SJCRH30 (cell line): ENCODE measurements at regions not wholly inside any gene's neighbourhood (a gene's known extent, or its start where the extent isn't known, plus 50 kb on each side); places are given as distances from the start of the nearest gene placed in this dataset.
"Not testable (repeated sequence)": the region's sequence is repeated elsewhere in the genome, so short reads cannot be mapped to it uniquely, and the experiment has no call there.

ENCODE experiments used
- DNase-seq, 2 experiments: peaks; one replicate each; pipeline ENCODE4 v3.0.0-alpha.2; 2015 to 2020
- H3K27ac ChIP-seq: fragments of 250-450 bp; sonication (Bioruptor Pico); 2 replicates; pipeline ENCODE4 v1.5.1; 2020; ENCODE audit warnings: mild to moderate bottlenecking, moderate library complexity
- H3K27me3 ChIP-seq: fragments of 250-450 bp; sonication (Bioruptor Pico); 2 replicates; pipeline ENCODE4 v1.5.1; 2020; ENCODE audit warnings: mild to moderate bottlenecking, moderate library complexity
- H3K36me3 ChIP-seq: fragments of 250-450 bp; sonication (Bioruptor Pico); 2 replicates; pipeline ENCODE4 v1.5.1; 2020; ENCODE audit warnings: mild to moderate bottlenecking, moderate library complexity
- H3K4me1 ChIP-seq: fragments of 250-450 bp; sonication (Bioruptor Pico); 2 replicates; pipeline ENCODE4 v1.5.1; 2020; ENCODE audit warnings: mild to moderate bottlenecking, moderate library complexity
- H3K4me3 ChIP-seq: fragments of 250-450 bp; sonication (Bioruptor Pico); 2 replicates; pipeline ENCODE4 v1.5.1; 2020; ENCODE audit warnings: mild to moderate bottlenecking, moderate library complexity
- H3K9me3 ChIP-seq: fragments of 250-450 bp; sonication (Bioruptor Pico); replicated peaks from 2 replicates; pipeline ENCODE4 v1.5.1; 2020; ENCODE audit warnings: mild to moderate bottlenecking, moderate library complexity

DNA sequence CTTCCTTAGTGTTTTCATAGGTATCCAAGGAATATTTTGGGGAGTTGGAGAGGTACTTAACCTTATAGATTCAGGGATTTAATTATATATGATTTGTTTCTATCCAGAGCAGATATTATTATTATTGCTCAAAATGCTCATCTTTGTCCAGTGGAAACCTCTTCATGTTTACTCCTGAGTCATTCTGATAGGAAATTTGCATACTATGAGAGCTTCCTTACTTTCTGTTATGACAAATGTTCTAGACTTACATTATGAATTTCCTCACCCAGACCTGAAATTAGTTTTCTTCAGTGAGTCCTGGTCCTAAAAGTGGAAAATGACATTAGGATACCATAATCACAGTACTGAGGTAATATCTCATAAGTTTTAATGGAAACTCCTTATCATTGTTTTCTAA is 57.5 kb upstream of the PLPPR5 start:
- Histone ChIP-seq H3K27me3 (no peaks in the 10 kb centered on the region), H3K4me3 (no peak overlapping the region), H3K27ac (no peak overlapping the region), H3K4me1 (no peaks in the 10 kb centered on the region), H3K36me3 (no peaks in the 10 kb centered on the region), H3K9me3 (no peaks in the 10 kb centered on the region)
- no peak for DNase-seq

DNA sequence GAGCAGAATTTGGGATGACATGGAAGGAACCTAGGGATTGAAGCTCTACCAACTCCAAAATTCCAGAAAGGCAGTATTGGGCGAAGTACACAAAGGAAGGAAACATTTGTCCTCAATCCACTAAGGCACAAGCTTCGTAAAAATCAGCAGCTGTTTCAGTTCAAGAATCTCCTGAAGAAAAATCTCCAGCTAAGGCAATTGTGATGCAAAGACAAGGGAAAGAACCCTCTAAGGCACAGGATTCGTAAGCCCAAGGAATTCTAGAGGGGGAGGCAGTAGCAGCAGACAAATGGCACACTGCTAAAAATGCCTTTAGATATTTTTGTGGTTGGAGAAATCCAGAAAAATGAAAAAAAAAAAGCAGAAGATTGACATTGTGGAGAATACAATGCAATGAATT is 64.5 kb upstream of the PLPPR5 start:
- no peaks in the 10 kb centered on the region for H3K4me1 ChIP-seq
- H3K36me3 ChIP-seq, result no peaks in the 10 kb centered on the region
- DNase-seq, result no peak
- no peaks in the 10 kb centered on the region for H3K9me3 ChIP-seq
- H3K4me3 ChIP-seq, result no peak overlapping the region
- H3K27ac ChIP-seq, result no peak overlapping the region
- H3K27me3 ChIP-seq, result no peaks in the 10 kb centered on the region

DNA sequence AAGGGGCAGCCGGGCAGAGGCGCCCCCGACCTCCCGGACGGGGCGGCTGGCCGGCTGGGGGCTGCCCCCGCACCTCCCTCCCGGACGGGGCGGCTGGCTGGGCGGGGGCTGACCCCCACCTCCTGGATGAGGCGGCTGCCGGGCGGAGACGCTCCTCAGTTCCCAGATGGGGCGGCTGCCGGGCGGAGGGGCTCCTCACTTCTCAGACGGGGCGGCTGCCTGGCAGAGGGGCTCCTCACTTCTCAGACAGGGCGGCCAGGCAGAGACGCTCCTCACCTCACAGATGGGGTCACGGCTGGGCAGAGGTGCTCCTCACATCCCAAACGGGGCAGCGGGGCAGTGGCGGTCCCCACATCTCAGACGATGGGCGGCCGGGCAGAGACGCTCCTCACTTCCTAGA is 73.9 kb upstream of the PLPPR5 start:
- DNase-seq, H3K27ac ChIP-seq, H3K27me3 ChIP-seq, H3K4me3 ChIP-seq, H3K9me3 ChIP-seq, H3K36me3 ChIP-seq: not testable (repeated sequence)
- peaks cover 18% of the 10 kb centered on the region for H3K4me1 ChIP-seq

DNA sequence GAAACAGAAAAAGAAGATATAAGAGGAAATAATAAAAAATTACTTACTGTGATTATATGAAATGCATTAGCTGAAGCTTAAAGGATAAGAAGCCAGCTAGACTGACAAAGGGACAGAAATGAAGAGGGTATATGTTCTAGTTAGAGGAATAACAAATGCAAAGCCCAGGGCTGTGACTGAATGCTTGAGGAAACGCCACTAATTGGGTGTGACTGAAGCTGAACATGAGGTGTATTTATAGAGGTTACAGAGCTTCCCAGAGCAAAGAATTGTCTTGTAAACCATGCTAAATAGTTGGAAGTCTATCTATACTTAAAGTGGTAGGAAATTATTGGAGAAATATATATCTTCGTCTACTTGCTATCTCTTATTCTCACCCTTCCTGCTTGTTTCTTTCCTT is 77.7 kb upstream of the PLPPR5 start:
- Histone ChIP-seq H3K4me1 (peaks cover 18% of the 10 kb centered on the region), H3K9me3 (0 out of 2 replicates have a peak, but pooled peaks cover 2% of the 10 kb centered on the region), H3K4me3 (no peak overlapping the region), H3K36me3 (no peaks in the 10 kb centered on the region), H3K27me3 (no peaks in the 10 kb centered on the region), H3K27ac (peak overlapping the region; percentile 23; the same call in 1 of the 2 replicates)
- peak; percentile 19 to 52 for DNase-seq

DNA sequence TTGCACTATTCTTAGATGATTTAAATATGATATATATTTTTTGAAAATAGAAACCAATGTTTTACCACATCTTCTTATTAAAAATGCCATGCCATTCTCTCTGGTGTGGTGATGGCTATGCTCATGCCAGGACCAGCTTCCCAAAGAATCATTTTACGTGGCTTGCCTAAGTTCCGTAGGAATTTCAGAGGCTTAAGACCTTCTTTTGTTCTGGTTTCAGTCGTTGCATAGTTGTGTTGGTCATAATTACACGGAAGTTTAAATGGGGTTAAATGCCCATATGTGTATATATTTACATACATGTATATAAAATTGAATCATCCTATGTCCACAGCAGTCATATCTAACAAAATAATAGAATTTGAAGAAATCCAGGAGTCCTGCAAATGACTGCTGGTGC is 78.7 kb upstream of the PLPPR5 start:
- Histone ChIP-seq H3K9me3 (no peaks in the 10 kb centered on the region), H3K27me3 (no peaks in the 10 kb centered on the region), H3K4me3 (no peak overlapping the region), H3K27ac (no peak overlapping the region; the same call in 1 of the 2 replicates), H3K36me3 (no peaks in the 10 kb centered on the region), H3K4me1 (peaks cover 18% of the 10 kb centered on the region)
- DNase-seq, result peak; percentile 11 to 55

DNA sequence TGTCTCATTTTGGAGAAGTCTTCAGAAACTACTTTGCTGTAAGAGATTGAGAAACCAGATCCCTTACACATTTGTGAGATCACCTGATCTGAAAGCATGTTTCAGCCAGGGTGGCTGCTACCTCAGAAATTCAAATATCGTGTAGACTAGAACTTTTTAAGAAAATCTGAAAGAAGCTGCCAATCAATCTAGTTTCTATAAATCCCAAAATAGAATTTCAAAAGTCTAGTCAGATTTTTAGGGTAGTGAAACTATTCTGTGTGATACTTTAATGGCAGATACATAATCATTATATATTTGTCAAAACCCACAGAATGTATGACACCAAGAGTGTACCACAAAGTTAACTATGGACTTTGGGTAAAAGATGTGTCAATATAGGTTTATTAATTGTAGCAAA is 79.9 kb upstream of the PLPPR5 start:
- H3K9me3 ChIP-seq, result no peaks in the 10 kb centered on the region
- H3K36me3 ChIP-seq, result no peaks in the 10 kb centered on the region
- H3K27me3 ChIP-seq, result no peaks in the 10 kb centered on the region
- DNase-seq, result no peak
- H3K4me1 ChIP-seq, result peaks cover 18% of the 10 kb centered on the region
- no peak overlapping the region for H3K27ac ChIP-seq
- no peak overlapping the region for H3K4me3 ChIP-seq

DNA sequence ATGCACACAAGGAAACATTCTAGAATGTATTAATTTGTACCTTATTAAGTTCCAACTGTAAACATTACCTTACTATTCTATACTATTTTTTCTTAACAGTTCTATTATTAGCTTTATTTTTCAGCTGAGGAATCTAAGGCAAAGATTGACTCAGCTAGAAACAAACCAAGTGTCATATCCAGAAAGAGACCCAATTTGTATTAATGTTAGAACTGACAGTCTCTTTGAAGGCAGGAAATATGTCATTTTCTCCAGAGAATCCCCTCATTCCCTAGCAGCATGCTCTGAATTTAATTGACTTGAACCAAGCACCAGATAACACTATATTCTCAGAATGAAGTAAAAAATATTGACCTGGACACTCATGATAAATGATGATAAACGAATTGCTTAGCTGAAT is 81.4 kb upstream of the PLPPR5 start:
- no peak for DNase-seq
- Histone ChIP-seq H3K27ac (no peak overlapping the region), H3K9me3 (no peaks in the 10 kb centered on the region), H3K36me3 (no peaks in the 10 kb centered on the region), H3K4me3 (no peak overlapping the region), H3K27me3 (no peaks in the 10 kb centered on the region), H3K4me1 (peaks cover 18% of the 10 kb centered on the region)

DNA sequence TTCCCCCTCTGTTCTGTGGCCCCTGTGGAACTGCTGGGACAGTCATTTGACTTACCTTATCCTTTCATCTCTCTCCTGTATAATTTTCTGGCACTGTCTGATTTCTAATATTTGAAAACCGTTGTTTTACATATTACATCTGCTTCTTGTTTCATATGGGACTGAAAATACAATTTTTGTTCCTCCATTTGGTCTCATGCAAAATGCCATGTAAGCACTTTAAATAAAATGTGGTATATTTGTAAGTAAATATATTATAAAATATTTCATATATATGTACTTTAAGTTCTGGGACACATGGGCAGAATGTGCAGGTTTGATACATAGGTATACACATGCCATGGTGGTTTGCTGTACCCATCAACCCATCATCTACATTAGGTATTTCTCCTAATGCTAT is 93.9 kb upstream of the PLPPR5 start:
- Histone ChIP-seq H3K36me3 (no peaks in the 10 kb centered on the region), H3K4me1 (no peaks in the 10 kb centered on the region), H3K9me3 (no peaks in the 10 kb centered on the region), H3K4me3 (no peak overlapping the region), H3K27ac (no peak overlapping the region), H3K27me3 (no peaks in the 10 kb centered on the region)
- DNase-seq, result no peak

DNA sequence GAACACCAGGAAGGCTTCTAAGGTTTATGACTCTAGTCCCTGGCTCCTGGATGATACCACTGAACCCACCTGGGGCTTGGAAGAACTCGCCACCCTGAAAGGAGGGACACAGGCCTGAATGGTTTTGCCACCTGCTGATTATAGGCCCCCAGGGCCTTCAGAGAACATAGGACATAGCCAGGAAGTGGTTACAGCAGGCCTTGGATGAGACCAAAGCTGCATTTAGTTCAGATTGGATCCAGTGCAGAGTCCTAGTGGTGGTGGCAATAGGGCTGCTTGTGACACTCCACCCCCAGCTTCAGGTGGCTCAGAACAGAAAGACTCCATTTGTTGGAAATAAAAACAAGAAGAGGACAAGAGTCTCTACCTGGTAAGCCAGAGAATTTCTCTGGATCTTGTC is 101.6 kb upstream of the PLPPR5 start:
- no peak for DNase-seq
- H3K4me1 ChIP-seq, result no peaks in the 10 kb centered on the region
- no peaks in the 10 kb centered on the region for H3K36me3 ChIP-seq
- no peak overlapping the region for H3K4me3 ChIP-seq
- no peak overlapping the region for H3K27ac ChIP-seq
- H3K9me3 ChIP-seq, result no peaks in the 10 kb centered on the region
- H3K27me3 ChIP-seq, result no peaks in the 10 kb centered on the region

DNA sequence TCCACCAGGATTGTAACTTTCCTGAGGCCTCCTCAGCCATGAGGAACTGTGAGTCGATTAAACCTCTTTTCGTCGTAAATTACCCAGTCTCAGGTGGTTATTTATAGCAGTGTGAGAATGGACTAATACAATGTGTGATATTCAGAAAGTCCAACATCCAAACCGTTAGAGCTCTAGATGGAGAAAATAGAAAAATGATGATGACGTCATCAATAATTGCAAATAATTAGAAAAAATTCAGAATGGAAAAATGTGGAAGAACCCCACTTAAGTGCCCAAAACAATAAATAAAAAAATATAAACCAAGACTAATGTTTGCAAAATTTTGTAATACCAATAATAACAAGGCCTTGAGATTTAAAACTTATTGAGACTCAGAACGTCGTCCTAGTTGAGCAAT is 103.0 kb upstream of the PLPPR5 start:
- Histone ChIP-seq H3K4me3 (no peak overlapping the region), H3K4me1 (no peaks in the 10 kb centered on the region), H3K27ac (no peak overlapping the region), H3K27me3 (no peaks in the 10 kb centered on the region), H3K36me3 (no peaks in the 10 kb centered on the region), H3K9me3 (no peaks in the 10 kb centered on the region)
- DNase-seq, result no peak

DNA sequence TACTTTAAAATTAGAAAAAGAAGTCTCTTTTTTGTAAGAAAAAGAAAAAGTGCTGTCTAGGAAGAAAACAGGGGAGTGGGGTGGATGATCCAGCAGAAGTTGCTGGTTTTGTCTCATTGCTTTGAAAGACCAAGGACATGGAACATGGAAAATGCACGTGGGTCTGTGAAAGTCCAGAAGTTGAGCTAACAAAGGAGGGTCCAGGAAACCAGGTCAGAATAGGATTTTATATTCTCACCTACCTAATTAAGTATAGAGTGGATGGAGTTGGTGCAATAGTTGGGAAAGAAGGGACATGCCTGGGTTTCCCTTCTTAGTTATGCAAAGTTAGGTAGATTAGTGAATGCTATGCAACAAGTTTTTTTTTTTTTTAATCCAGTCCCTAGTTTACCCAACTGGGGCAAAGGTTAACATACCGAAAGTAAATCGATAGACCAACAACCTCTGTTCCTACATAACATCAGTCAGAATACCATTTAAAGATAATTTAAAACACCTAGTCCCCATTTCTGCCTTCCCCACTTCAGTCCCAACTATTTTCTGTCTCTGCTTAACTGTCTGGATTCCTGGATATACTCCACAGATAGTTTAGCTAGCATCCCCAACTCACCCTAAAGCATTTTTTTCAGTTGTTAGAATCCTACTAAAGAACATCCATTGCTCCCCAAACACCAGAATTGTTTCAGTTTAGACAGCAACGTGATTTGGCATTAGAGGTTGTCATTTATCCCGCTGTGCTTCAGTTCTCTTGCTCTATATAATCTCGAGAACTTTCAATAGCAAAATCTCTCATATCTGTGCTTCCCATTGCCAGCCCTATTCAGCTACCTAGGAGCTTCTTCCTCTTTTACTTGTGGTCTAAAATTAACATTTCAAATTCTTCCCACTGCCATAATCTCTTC is 105.7 kb upstream of the PLPPR5 start:
- no peaks in the 10 kb centered on the region for H3K9me3 ChIP-seq
- H3K36me3 ChIP-seq, result no peaks in the 10 kb centered on the region
- no peaks in the 10 kb centered on the region for H3K4me1 ChIP-seq
- no peaks in the 10 kb centered on the region for H3K27me3 ChIP-seq
- H3K4me3 ChIP-seq, result no peak overlapping the region
- no peak overlapping the region for H3K27ac ChIP-seq
- no peak for DNase-seq

DNA sequence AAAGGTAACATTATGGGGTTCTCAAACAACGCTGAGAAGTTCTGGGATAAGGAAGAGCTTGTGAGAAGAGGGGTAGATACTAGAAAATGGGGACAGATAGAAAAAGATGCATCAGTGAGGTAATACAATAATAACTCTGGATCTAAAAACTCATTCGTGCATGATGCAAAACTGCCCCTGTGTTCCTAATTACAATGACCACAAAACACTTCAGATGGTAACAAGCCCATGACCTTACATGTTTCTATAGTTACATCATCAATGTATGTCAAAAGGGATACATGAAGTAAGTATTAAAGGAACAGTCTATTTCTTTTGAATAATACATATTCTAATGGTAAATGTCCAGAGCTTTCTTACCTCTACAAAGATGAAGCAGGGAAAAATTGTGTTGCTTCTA is 110.6 kb upstream of the PLPPR5 start:
- H3K4me3 ChIP-seq, result no peak overlapping the region
- no peaks in the 10 kb centered on the region for H3K9me3 ChIP-seq
- H3K4me1 ChIP-seq, result no peaks in the 10 kb centered on the region
- H3K27ac ChIP-seq, result no peak overlapping the region
- no peaks in the 10 kb centered on the region for H3K36me3 ChIP-seq
- no peaks in the 10 kb centered on the region for H3K27me3 ChIP-seq
- DNase-seq, result no peak

DNA sequence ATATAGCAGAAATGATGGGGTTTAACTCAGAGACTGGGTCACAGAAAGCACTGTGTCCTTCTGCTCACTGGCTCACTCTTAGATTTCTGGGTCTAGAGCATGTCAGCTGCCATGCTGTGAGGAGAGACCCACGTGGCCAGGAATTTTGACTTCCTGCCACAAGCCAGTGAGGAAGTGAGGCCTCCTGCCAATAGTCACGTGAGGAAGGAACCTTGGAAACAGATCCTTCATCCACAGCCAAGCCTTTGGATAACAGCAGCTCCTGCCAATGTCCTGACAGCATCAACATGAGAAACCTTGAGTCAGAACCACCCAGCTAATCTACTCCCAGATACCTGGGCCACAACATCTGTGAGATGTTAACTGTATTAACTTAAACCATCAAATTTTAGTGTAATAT is 114.5 kb upstream of the PLPPR5 start:
- Histone ChIP-seq H3K4me1 (no peaks in the 10 kb centered on the region), H3K27me3 (no peaks in the 10 kb centered on the region), H3K36me3 (no peaks in the 10 kb centered on the region), H3K27ac (no peak overlapping the region), H3K9me3 (no peaks in the 10 kb centered on the region), H3K4me3 (no peak overlapping the region)
- DNase-seq, result peak in 1 of 2 experiments; percentile 9

DNA sequence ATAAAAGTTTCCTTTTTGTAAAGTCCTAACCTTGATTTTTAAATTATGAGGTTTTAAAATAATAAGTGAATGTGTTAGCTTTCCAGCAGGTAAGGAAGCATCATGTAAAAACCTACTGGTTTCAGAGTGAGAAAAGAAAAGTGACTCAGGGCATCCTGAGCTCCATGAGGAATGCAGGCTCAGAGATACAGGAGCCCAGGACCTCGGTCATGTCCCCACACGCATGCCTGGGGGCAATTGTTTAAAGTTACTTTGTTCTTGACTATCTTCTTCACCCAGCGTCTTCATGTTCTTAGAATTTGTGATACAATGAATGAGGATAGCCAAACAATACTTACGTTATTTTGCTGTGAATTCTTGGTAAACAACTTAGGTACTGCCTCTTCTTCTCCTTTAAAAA is 117.4 kb upstream of the PLPPR5 start:
- Histone ChIP-seq H3K27ac (no peak overlapping the region), H3K4me1 (no peaks in the 10 kb centered on the region), H3K27me3 (no peaks in the 10 kb centered on the region), H3K9me3 (no peaks in the 10 kb centered on the region), H3K36me3 (no peaks in the 10 kb centered on the region), H3K4me3 (no peak overlapping the region)
- DNase-seq, result no peak

DNA sequence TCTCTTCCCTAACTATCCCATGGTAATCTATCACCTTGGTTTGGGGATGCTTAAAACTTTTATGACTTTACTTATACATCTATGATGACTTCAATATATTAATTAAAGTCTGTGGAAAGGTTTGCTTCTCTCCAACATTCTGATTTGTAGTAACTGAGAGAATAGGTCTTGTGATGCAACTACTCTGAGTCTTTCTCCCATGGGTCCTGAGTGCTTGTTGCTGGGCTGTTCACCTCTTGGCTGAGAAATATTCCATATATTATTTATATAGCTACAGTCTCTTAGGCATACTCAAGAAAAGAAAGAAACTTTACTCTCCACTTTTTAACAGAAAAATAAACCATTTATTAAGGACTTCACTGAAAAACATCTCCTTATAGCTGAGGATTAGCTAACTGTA is 119.3 kb upstream of the PLPPR5 start:
- Histone ChIP-seq H3K27me3 (no peaks in the 10 kb centered on the region), H3K4me1 (no peaks in the 10 kb centered on the region), H3K27ac (no peak overlapping the region), H3K36me3 (no peaks in the 10 kb centered on the region), H3K9me3 (no peaks in the 10 kb centered on the region), H3K4me3 (no peak overlapping the region)
- no peak for DNase-seq

DNA sequence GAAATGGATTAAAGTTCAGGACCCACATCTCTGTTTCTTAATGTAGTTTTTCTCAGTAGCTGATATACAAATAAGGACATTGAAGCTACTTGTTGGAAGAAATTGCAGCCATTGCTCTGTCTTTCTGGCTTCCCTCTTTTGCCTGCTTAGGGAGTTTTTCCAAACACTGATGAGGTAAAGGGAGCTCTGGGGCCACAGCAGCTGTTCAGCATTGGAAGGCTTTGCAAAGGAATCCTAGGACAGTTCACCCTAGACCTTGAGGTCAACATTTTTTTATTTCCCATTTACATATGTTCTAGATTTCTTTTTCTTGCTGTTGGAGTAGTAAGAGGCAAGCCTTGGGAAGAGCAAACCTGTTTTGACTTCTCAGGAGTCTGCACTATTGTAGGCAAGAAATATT is 126.9 kb upstream of the PLPPR5 start:
- peak overlapping the region; percentile 38 for H3K27ac ChIP-seq
- peaks cover 43% of the 10 kb centered on the region for H3K4me1 ChIP-seq
- no peaks in the 10 kb centered on the region for H3K9me3 ChIP-seq
- DNase-seq, result peak; percentile 64 to 83
- H3K4me3 ChIP-seq, result no peak overlapping the region
- H3K27me3 ChIP-seq, result no peaks in the 10 kb centered on the region
- H3K36me3 ChIP-seq, result no peaks in the 10 kb centered on the region
